OCI-M2 (cell line): ENCODE measurements at regions not wholly inside any gene's neighbourhood (a gene's known extent, or its start where the extent isn't known, plus 50 kb on each side); places are given as distances from the start of the nearest gene placed in this dataset.

Experiments used
- DNase-seq: peaks from one replicate; lab custom pipeline; 2025; ENCODE audit not compliant: unreplicated experiment; lab: John Stamatoyannopoulos, UW

DNA sequence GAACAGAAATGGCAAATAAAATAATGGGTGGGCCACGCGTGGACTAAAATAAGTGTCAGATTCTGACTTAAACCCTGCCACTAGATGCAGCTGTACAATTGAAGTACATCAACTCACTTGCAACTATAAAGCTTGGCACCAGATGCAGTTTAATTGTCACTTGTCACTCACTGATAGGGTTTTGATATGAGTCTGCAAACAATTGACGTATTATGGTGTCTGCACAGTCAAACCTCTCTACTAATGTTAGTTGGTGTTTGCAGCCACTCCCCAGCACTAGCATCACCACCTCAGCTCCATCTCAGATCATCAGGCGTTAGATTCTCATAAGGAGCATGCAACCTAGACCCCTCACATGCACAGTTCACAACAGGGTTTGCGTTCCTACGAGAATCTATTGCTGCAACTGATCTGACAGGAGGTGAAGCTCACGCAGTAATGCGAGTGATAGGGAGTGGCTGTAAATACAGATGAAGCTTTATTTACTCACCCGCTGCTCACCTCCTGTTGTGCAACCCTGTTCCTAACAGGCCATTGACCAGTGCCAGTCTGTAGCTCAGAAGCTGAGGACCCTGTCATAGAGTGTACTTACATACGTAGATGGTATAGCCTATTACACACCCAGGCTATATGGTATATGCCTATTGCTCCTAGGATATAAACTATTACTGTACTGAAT lies 72.1 kb upstream of the SEMA6A start:
- DNase-seq: no peak

- DNase-seq: no peak
Measured at GRCh38 chr5:116645627-116646026, 71.0 kb upstream of the SEMA6A start.

- no peak for DNase-seq
Measured at GRCh38 chr5:116640236-116640635, 65.6 kb upstream of the SEMA6A start.

DNA sequence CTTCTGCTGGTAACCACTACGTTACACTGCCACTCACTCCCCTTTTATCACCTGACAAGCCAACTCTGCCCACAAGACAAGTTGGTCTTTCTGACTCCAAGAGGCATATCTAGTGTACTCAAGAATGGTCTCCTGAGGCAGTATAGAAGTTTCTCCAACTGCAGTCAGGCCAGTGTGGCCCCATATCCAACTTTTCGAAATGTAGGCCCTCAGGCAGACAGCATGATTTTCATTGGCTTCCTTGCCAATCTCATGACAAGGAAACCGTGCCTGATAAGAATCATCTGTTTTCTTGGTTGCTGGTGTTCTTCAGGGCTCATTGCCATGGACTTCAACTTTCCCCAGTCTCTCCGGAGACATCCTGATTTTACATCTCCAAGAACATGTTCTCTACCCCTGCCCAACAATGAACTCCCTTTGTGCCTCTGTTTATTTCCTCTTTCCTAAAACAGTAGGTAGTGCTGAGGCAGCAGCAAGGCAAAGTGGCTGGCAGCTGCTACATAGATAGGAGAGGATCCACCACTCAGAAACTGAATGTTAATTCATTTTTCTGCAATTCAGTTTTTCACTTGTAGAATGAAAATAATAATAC lies 62.6 kb upstream of the SEMA6A start:
- DNase-seq: no peak

- no peak for DNase-seq
Measured at GRCh38 chr5:116632890-116633289, 58.3 kb upstream of the SEMA6A start.

DNA sequence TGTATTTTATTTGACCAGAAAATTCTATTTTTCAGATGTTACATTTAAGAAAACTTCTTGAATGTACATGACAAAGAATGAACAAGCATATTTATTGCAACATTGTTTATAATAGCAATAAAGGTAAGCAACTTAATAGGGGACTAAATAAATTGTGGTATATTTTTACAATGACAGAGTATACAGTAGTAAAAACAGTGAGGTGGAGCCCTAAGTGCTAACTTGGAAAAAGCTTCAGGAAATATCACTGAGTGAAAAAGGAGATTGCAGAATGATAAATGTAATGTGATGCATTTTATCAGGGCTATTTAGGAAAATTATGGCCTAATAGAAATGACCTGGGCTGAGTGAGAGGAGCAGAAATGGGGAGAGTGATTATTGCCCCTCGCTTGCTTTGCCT lies 56.5 kb upstream of the SEMA6A start:
- no peak for DNase-seq

DNA sequence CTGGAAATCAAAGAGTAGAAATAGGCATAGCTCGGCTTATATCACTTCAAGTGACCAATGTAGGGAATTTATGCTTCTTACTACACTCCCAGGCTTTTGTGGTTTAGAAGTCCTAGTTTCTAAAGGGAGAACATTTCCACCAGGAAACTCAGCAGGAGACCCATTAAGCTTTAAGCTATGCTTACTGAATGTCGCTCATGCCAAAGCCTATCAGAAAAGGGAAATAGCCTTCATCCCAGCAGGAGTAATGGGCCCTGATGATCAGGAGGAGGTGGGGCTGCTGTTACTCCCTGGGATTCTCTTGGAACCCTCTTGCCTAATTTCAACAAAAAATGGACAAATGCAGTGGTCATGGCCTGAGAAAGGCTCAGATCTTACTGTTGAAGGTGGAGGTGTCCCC lies 54.5 kb upstream of the SEMA6A start:
- DNase-seq: no peak

DNA sequence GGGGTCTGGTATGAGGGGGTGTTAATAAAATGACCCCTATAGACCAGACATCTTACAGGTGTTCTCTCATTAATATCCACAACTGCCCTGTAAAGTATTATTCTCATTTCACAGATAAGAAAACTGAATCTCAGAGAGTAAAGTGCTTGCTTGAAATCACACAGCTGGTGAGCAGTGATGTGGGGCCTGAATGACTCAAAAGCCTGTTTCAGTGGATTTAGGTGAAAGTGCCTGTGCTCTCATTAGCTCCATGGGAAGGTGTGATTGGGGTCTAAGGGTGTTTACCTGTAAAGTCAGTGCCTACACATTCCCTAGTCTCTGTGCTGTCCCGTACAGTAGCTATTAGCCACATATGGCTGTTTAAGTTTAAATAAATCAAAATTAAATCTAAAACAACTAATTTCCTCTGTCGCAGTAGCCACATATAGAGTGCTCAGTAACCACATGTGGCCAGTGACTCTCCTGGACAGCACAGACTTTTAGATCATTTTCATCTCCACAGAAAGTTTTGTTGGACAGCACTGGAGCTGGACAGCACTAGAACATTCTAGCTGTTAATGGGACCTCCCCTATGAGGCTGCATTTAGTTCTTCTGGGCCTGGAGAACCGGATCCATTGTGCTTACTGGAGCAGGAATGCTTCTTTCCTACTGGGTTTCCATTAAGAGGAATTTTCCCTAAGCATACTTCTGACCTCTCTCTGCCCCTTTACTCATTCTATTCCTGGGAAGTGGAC lies 52.5 kb upstream of the SEMA6A start:
- DNase-seq: no peak

DNA sequence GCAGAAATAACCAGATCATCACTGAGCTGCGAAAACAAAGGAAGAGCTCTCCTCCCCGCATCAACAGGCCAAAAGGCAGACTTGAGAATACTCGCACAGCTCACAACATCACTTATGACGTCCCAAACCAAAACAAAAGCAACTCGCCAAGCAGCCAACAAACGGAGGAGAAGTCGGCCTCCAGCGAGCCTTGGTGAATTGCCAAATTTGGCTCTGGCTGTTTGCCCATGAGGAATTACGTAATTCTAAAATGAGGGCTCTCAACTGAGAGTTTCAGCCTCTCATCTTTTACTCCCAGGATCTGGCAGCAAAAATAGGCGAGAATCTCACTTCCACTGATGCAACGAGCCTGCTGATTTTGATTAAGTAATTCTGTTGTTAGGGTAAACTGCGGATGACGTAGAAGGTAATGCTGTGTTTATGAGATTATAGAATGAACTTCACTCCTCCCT lies 51.7 kb upstream of the SEMA6A start:
- no peak for DNase-seq
